ENCODE measurements at regions not wholly inside any gene's neighbourhood (a gene's known extent, or its start where the extent isn't known, plus 50 kb on each side); places are given as distances from the start of the nearest gene placed in this dataset.

DNA sequence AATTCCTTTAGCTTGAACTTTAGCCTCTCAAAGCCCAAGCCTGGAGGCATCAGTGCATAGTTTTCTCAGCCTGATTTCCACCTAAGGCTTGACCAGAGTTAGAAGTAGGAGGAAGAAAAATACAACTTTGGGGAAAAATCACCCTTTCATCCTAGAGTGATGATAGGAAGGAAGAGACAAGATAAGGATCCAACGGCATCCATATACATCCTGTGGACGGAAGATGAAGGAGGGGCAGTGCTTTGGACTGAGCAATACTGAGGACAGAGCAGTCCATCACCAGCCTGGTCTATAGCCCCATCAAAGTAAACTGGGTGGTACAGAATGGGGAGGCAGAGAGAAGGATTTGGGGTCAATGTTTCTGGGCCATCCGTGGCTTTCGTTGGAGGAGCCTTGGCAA, 247.9 kb downstream of the FAM76B start:
- DNase-seq (no peak), FAIRE-seq (no peak)
- TF ChIP-seq, protein P1, sequence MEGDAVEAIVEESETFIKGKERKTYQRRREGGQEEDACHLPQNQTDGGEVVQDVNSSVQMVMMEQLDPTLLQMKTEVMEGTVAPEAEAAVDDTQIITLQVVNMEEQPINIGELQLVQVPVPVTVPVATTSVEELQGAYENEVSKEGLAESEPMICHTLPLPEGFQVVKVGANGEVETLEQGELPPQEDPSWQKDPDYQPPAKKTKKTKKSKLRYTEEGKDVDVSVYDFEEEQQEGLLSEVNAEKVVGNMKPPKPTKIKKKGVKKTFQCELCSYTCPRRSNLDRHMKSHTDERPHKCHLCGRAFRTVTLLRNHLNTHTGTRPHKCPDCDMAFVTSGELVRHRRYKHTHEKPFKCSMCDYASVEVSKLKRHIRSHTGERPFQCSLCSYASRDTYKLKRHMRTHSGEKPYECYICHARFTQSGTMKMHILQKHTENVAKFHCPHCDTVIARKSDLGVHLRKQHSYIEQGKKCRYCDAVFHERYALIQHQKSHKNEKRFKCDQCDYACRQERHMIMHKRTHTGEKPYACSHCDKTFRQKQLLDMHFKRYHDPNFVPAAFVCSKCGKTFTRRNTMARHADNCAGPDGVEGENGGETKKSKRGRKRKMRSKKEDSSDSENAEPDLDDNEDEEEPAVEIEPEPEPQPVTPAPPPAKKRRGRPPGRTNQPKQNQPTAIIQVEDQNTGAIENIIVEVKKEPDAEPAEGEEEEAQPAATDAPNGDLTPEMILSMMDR (IDR thresholded peaks at IDR 0.05; ENCODE audit: borderline replicate concordance, extremely low read depth, insufficient read depth): no peak
- Histone ChIP-seq H3K9me3 (ENCODE audit: control insufficient read depth in 2 of 3, insufficient read depth in 1 of 3, low read length in 3 of 3) (no peaks in the 10 kb centered on the region), H3K27ac (ENCODE audit: low read depth in 2 of 2, low read length in 2 of 2) (no peak overlapping the region), H3K4me1 (ENCODE audit: control insufficient read depth in 2 of 3, insufficient read depth in 2 of 3, low read depth in 1 of 3, low read length in 3 of 3) (no peaks in the 10 kb centered on the region), H3K4me3 (ENCODE audit: low read length in 3 of 3) (no peak overlapping the region), H3K9ac (ENCODE audit: low read length in 3 of 3) (no peak overlapping the region), H3K27me3 (ENCODE audit: control insufficient read depth, insufficient read depth, low read length) (no peaks in the 10 kb centered on the region), H3K36me3 (ENCODE audit: control insufficient read depth in 2 of 3, insufficient read depth in 3 of 3, low read length in 3 of 3) (no peaks in the 10 kb centered on the region)
- intact Hi-C loops (cut with DNase I): no loop called here

DNA sequence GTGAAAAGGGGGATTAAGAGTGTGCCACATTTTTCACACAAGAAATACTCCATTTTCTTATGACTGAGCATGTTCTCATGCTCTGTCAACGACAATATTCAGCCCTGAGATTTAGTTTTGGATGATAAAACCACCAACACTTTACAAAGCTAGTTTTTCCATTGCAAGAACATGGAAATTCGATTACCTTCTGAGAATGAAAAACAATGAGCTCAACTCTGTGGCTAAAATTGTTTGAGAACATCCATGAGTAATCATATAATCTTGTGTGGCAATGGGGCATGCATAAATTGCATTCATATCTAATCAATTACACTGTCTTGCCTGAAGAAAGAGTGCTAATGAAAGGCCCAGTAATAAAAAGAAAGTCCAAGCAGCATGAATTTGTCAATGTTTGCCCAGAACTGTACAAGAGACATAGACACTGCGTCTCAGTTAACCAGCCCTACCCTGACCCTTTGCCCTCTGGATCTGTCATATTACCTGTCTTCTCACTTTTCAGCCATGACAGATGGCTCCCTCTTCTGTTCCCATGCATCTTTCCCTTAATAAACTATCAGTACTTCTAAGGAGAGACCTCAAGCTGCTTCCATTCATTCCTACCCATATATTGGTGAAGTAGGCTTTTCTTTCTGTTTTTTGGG, 253.4 kb downstream of the FAM76B start:
- Histone ChIP-seq H3K27me3 (ENCODE audit: control insufficient read depth, insufficient read depth, low read length) (no peaks in the 10 kb centered on the region), H3K9me3 (ENCODE audit: control insufficient read depth in 2 of 3, insufficient read depth in 1 of 3, low read length in 3 of 3) (no peaks in the 10 kb centered on the region), H3K36me3 (ENCODE audit: control insufficient read depth in 2 of 3, insufficient read depth in 3 of 3, low read length in 3 of 3) (no peaks in the 10 kb centered on the region), H3K4me3 (ENCODE audit: low read length in 3 of 3) (no peak overlapping the region), H3K27ac (ENCODE audit: low read depth in 2 of 2, low read length in 2 of 2) (no peak overlapping the region), H3K9ac (ENCODE audit: low read length in 3 of 3) (no peak overlapping the region), H3K4me1 (ENCODE audit: control insufficient read depth in 2 of 3, insufficient read depth in 2 of 3, low read depth in 1 of 3, low read length in 3 of 3) (no peaks in the 10 kb centered on the region)
- FAIRE-seq (no peak), DNase-seq (no peak)
- intact Hi-C loops (cut with DNase I): no loop called here
- TF ChIP-seq, protein P1 (IDR thresholded peaks at IDR 0.05; ENCODE audit: borderline replicate concordance, extremely low read depth, insufficient read depth): no peak

DNA sequence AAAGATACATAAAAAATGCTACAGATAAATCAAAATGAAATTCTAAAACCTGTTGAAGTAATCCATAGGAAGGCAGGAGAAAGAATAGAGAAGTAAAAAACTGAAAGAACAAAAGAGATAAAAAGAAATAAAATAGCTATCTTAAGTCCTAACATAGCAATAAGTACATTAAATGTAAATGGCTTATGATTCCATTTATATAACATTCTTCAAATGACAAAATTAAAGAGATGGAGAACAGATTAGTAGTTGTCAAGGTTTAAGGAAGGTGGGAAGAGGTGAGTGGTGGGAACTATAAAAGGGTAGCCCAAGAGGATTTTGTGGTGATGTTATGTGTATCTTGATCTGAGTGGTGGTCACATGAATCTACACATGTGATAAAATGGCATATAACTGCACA, 254.8 kb downstream of the FAM76B start:
- TF ChIP-seq, protein P1 (IDR thresholded peaks at IDR 0.05; ENCODE audit: borderline replicate concordance, extremely low read depth, insufficient read depth): no peak
- intact Hi-C loops (cut with DNase I): no loop called here
- no peak for FAIRE-seq

DNA sequence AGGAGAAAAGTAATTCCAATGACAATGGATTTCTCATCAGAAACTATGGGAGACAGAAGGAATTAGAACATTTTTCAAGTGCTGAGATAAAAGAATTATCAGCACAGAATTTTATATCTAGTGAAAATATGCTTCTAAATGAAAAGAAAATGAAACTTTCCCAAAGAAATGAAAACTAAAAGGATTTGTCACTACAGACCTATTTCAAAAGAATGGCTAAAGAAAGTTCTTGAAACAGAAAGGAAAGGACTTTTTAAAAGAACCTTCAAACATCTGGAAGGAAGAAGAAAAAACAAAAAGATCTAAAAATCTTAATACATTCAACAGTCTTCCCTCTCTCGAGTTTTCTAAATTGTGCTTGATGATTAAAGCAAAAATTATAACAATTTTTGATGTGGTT, 255.4 kb downstream of the FAM76B start:
- no peaks in the 10 kb centered on the region for H3K9me3 ChIP-seq (ENCODE audit: control insufficient read depth in 2 of 3, insufficient read depth in 1 of 3, low read length in 3 of 3)
- no peaks in the 10 kb centered on the region for H3K4me1 ChIP-seq (ENCODE audit: control insufficient read depth in 2 of 3, insufficient read depth in 2 of 3, low read depth in 1 of 3, low read length in 3 of 3)
- DNase-seq (no peak), FAIRE-seq (no peak)
- intact Hi-C loops (cut with DNase I): no loop called here
- TF ChIP-seq, protein P1 (IDR thresholded peaks at IDR 0.05; ENCODE audit: borderline replicate concordance, extremely low read depth, insufficient read depth): no peak
- H3K27ac ChIP-seq (ENCODE audit: low read depth in 2 of 2, low read length in 2 of 2): no peak overlapping the region
- no peak overlapping the region for H3K9ac ChIP-seq (ENCODE audit: low read length in 3 of 3)
- no peaks in the 10 kb centered on the region for H3K27me3 ChIP-seq (ENCODE audit: control insufficient read depth, insufficient read depth, low read length)
- H3K36me3 ChIP-seq (ENCODE audit: control insufficient read depth in 2 of 3, insufficient read depth in 3 of 3, low read length in 3 of 3): no peaks in the 10 kb centered on the region
- no peak overlapping the region for H3K4me3 ChIP-seq (ENCODE audit: low read length in 3 of 3)

More for the DNA sequence above, 254.8 kb downstream of the FAM76B start:
- no peaks in the 10 kb centered on the region for H3K4me1 ChIP-seq (ENCODE audit: control insufficient read depth in 2 of 3, insufficient read depth in 2 of 3, low read depth in 1 of 3, low read length in 3 of 3)
- no peaks in the 10 kb centered on the region for H3K9me3 ChIP-seq (ENCODE audit: control insufficient read depth in 2 of 3, insufficient read depth in 1 of 3, low read length in 3 of 3)
- no peak overlapping the region for H3K9ac ChIP-seq (ENCODE audit: low read length in 3 of 3)
- DNase-seq: no peak
- no peaks in the 10 kb centered on the region for H3K27me3 ChIP-seq (ENCODE audit: control insufficient read depth, insufficient read depth, low read length)
- H3K4me3 ChIP-seq (ENCODE audit: low read length in 3 of 3): no peak overlapping the region
- no peaks in the 10 kb centered on the region for H3K36me3 ChIP-seq (ENCODE audit: control insufficient read depth in 2 of 3, insufficient read depth in 3 of 3, low read length in 3 of 3)
- no peak overlapping the region for H3K27ac ChIP-seq (ENCODE audit: low read depth in 2 of 2, low read length in 2 of 2)
